GM19395 (cell line): ENCODE measurements at regions not wholly inside any gene's neighbourhood (a gene's known extent, or its start where the extent isn't known, plus 50 kb on each side); places are given as distances from the start of the nearest gene placed in this dataset.
"Not testable (repeated sequence)": the region's sequence is repeated elsewhere in the genome, so short reads cannot be mapped to it uniquely, and the experiment has no call there.

Experiments
- ATAC-seq: cut with Tn5 transposase; IDR thresholded peaks from one replicate; pipeline ENCODE4 v1.9.1; 2021; ENCODE audit warnings: mild to moderate bottlenecking, moderate library complexity; ENCODE audit not compliant: unreplicated experiment

- ATAC-seq, result no peak
Observed at GRCh38 chr13:64186503-64187250, 2771.0 kb upstream of the PCDH20 start.

GRCh38 chr13:64186071-64186470 lies 2770.4 kb upstream of the PCDH20 start:
- ATAC-seq, result no peak

DNA sequence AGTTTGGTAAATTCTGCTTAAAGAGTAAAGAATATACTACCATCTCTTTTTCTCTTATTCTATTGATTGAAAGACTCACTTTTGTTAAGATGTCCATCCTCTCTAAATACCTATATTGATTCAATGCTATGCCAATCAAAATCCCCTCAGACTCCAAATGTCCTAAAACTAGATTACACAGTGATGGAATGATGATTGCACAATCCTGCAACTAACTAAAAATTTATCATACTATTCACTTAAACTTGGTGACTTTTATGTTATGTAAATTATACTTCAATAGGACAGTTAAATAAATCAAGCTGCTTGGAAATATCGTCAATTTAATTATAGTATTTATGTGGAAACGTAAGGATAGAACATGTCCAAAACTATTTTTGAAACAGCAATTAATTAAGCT lies 2765.1 kb upstream of the PCDH20 start:
- no peak for ATAC-seq

DNA sequence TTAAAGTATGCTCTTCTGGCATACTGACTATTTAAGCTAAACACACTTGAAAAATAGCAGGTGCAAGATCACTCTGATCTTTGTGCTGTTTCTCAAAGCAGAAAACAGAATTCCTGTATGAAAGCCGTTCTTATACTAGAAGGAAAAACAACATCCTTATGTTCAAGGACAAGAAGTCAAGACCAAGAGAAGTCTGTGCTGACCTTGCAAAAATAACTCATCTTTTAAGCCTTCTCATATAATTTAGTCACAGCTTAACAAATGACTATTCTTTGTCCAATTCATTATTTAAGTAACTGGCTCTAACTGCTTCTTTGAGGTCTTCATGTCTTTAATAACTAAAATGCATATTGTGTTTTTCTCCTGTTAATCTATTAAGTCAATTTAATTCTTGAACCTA lies 2750.2 kb upstream of the PCDH20 start:
- no peak for ATAC-seq

- no peak for ATAC-seq
Observed at GRCh38 chr13:64164435-64164834, 2748.8 kb upstream of the PCDH20 start.

DNA sequence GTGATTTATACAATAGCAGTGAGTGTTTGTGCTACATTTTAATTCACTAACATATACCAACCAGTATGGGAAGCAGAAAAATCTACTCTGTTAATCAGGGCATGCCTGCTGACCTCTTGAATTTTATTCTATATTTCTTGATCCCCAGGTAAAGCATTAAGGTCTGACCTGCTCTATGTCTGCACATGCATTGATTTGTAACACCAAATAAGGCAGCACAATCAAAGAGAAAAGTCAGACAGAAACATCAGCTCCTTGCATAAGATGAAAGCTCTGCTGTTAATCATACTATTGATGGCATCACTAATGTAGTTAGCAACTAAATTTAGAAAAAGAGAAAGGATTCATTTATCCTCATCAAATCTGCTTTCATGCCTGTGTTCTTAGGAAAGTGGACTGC lies 2744.8 kb upstream of the PCDH20 start:
- no peak for ATAC-seq

DNA sequence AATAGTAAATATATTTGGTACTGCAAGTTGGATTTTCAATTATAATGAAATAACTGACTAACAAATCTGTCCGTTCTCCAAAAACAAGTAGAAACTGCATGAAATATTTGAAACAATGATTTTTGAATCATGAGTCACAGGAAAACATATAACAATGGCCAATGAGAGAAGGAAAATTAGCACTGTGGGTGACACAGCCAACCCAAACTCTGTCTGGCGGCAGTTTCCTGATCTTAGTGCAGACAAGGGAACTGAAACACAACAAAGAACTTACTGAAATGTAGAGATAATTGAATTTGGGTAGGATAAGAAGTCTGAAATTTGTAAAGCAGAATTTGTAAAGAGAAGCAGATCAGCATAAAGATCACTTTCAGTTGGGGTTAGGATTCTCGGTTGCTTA lies 2743.3 kb upstream of the PCDH20 start:
- ATAC-seq, result no peak

DNA sequence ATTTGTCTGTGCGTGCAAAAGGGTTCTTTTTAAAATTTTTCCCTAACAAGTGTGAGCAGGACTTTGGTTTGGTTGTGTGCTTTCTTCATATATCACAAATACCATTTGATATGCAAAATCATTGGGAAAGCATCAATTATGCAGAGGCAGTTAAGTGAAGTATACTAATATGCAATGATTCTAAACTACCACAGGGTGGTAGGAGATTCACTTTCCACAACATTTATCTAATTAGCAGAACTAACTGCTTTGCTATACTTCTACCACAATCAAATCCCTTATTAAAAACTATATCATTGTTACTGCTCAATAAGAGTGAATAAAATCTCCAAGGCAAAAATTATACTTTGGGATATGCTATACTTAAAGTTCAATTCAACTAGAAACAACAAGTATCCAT lies 2738.9 kb upstream of the PCDH20 start:
- ATAC-seq, result no peak

GRCh38 chr13:64130600-64130999 lies 2715.0 kb upstream of the PCDH20 start:
- ATAC-seq, result no peak

DNA sequence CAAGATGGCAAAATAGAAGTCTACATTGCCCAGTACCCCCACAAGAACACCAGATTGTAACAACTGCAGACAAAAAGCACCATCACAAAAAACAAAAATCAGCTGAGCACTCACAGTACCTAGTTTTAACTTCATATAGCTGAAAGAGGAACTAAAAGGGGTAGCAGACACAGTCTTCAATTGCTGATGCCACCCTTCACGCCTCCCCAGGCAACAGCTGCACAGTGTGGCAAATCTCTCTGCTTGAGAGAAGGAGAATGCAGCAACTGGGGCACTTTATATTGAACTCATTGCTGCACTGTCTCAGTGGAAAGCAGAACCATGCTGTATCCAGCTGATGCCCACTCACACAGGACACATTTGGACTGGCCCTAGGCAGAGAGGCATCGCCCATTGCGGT lies 2714.5 kb upstream of the PCDH20 start:
- ATAC-seq, result no peak

GRCh38 chr13:64127856-64128255 lies 2712.2 kb upstream of the PCDH20 start:
- ATAC-seq, result no peak

- no peak for ATAC-seq
Observed at GRCh38 chr13:64127192-64127591, 2711.5 kb upstream of the PCDH20 start.

GRCh38 chr13:64121023-64121709 lies 2705.5 kb upstream of the PCDH20 start:
- ATAC-seq, result not testable (repeated sequence)

DNA sequence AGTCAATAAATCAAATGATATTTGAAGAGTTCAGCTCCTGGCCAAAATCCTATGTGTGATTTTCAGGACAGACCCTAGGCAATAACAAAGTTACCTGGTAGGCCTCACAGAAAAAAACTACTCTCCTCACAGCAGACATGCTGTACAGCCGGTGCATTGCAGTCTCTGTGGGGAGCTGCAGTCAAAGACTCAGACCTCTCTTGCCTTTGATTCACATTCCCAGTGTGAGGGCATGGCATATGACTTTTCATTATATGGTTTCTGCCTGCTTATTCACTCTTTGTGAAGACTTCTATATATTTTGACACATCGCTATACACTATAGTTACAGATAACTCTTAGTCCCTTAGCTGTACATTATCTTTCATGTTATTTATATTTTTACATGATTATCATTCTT lies 2684.3 kb upstream of the PCDH20 start:
- no peak for ATAC-seq

DNA sequence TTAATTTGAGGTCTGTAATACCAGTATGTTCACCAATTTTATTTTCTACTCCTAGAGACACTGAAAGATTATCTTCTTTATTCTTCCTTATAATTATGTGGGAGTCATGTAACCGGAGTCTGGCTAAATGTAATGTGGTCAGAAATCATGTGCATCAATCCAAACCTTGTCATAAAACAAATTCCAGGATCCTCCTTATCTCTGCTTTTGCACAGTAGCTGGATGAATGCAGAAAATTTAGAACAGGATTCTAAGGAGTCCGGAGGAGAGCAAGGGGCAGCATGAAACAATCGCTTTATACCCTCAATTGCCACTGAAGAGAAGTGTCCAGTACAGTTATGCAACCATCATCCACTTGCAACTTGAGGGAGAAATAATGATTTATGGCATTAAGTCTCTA lies 2674.7 kb upstream of the PCDH20 start:
- ATAC-seq, result no peak

- ATAC-seq, result no peak
Observed at GRCh38 chr13:64088491-64088890, 2672.8 kb upstream of the PCDH20 start.

DNA sequence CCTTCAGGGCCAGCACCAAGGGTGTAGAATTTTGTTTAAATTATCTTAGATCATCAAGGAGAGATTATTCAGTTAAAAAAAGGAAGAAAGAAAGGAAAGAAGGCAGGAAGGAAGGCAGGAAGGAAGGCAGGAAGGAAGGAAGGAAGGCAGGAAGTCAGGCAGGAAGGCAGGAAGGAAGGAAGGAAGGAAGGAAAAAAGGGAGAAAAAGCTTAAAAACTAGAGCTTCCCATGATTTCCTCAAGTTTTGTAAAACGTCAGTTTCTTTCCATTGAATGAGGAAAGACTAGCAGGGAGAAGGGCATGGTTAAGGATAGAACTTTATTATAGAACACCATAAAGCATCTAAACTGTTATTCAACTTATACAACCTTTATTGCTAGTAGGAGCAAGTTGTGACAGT lies 2672.0 kb upstream of the PCDH20 start:
- no peak for ATAC-seq

GRCh38 chr13:64083811-64084210 lies 2668.2 kb upstream of the PCDH20 start:
- no peak for ATAC-seq

DNA sequence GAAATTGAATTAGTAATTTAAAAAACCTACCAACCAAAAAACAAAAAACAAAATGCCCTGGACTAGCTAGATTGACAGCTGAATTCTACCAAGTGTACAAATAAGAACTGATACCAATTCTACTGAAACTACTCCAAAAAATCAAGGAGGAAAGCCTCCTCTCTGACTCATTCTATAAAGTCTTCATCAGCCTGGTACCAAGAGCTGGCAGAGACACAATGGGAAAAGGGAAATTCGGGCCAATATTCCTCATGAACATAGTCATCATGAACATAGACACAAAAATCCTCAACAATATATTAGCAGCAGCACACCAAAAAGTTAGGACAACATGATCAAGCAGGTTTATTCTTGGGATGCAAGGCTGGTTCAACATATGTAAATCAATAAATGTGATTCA lies 2667.7 kb upstream of the PCDH20 start:
- ATAC-seq, result no peak

- no peak for ATAC-seq
Observed at GRCh38 chr13:64078480-64078936, 2662.9 kb upstream of the PCDH20 start.

- no peak for ATAC-seq
Observed at GRCh38 chr13:64078025-64078424, 2662.4 kb upstream of the PCDH20 start.

GRCh38 chr13:64077132-64077835 lies 2661.6 kb upstream of the PCDH20 start:
- ATAC-seq, result not testable (repeated sequence)
